Breast epithelium (tissue), 3 donors: ENCODE measurements at regions not wholly inside any gene's neighbourhood (a gene's known extent, or its start where the extent isn't known, plus 50 kb on each side); places are given as distances from the start of the nearest gene placed in this dataset.

Experiments
- CTCF ChIP-seq, 3 donors: fragments of 450-650 bp; IDR thresholded peaks; one replicate each; pipeline ENCODE4 v1.5.1; 2016 to 2017; ENCODE audit warnings: antibody characterized with exemption in 3 of 3, mild to moderate bottlenecking in 3 of 3, moderate library complexity in 3 of 3
- POLR2A ChIP-seq: fragments of 450-650 bp; IDR thresholded peaks from one replicate; pipeline ENCODE4 v1.6.1; 2016; ENCODE audit warnings: antibody characterized with exemption, mild to moderate bottlenecking, moderate library complexity
- POLR2AphosphoS5 ChIP-seq, 3 donors: sonication (generic); formaldehyde crosslinking; IDR thresholded peaks; one replicate each; pipeline ENCODE4 v1.6.1; 2017; ENCODE audit warnings: antibody characterized with exemption in 3 of 3

DNA sequence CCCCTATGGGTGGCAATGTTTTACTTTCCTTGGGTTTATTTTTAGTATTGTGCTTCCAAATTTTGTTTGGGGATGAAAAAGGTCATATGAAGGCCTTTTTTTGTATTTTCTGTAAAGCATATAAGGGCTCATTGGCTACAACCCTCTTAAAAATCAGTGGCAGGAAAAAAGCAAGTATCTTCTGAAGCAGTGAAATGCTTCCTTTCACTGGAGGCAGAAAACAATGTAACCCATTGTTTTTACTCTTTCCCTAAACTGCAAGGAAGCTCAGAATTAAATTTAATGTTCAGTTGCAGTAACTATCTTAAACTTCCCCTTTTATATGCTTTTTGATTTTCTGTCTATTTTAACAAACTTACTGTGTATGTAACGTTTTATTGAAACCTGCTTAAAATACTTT lies 148.7 kb upstream of the LYZL1 start:
- TF ChIP-seq CTCF (IDR thresholded peaks at IDR 0.05): no peak
- TF ChIP-seq POLR2A: no peak
- no peak for TF ChIP-seq POLR2AphosphoS5 (IDR thresholded peaks at IDR 0.05)
